ENCODE measurements at regions not wholly inside any gene's neighbourhood (a gene's known extent, or its start where the extent isn't known, plus 50 kb on each side); places are given as distances from the start of the nearest gene placed in this dataset.

GRCh38 chr17:70238228-70238627, 68.9 kb downstream of the KCNJ2 start:
- TF ChIP-seq CTCF (IDR thresholded peaks at IDR 0.05; ENCODE audit: low read depth, low read length, missing input control) (no peak), FOXA1 (IDR thresholded peaks at IDR 0.05) (no peak), JUND (IDR thresholded peaks at IDR 0.05) (no peak), YY1 (IDR thresholded peaks at IDR 0.05) (no peak), RXRA (IDR thresholded peaks at IDR 0.05) (no peak), GABPA (IDR thresholded peaks at IDR 0.05 in 1 of 2, conservative IDR thresholded peaks at IDR 0.05 in 1 of 2) (no peak), RAD21 (IDR thresholded peaks at IDR 0.05) (no peak), ZBTB33 (IDR thresholded peaks at IDR 0.05) (no peak), MAX (IDR thresholded peaks at IDR 0.05) (no peak)

Measured in liver (tissue), 3 donors.